ENCODE measurements at regions not wholly inside any gene's neighbourhood (a gene's known extent, or its start where the extent isn't known, plus 50 kb on each side); places are given as distances from the start of the nearest gene placed in this dataset.

DNA sequence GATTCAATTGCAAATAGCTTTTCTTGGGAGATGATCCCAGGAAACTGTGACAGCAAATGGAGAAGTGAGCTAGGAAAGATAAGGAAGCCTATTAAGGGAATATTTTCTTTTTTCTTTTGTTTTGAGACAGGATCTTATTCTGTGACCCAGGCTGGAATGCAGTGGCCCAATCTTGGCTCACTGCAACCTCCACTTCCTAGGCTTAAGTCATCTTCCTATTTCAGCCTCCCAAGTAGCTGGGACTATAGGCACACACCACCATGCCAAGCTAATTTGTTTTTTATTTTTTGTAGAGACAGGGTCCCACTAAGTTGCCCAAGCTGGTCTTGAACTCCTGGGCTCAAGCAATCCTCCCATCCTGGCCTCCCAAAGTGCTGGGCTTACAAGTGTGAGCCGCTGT lies 433.7 kb downstream of the RPS6KC1 start:
- Histone ChIP-seq H3K4me3 (no peak overlapping the region), H3K36me3 (no peaks in the 10 kb centered on the region), H3K27ac (replicated peaks in 1 of 4) (no peak overlapping the region), H3K4me1 (no peaks in the 10 kb centered on the region), H3K9me3 (peaks cover 0 to 4% (median 0%) of the 10 kb centered on the region in 4 donors), H3K27me3 (peaks cover 0 to 4% (median 0%) of the 10 kb centered on the region in 4 donors)
- intact Hi-C loops (cut with DNase I) = no loop called here
- peak; percentile 29 for DNase-seq (ENCODE audit: extremely low spot score)
- TF ChIP-seq EP300 (IDR thresholded peaks at IDR 0.05) = no peak
- no peak for TF ChIP-seq POLR2AphosphoS5 (IDR thresholded peaks at IDR 0.05)
- 86% methylated on average over 1 of the region's 1 CpG for WGBS

DNA sequence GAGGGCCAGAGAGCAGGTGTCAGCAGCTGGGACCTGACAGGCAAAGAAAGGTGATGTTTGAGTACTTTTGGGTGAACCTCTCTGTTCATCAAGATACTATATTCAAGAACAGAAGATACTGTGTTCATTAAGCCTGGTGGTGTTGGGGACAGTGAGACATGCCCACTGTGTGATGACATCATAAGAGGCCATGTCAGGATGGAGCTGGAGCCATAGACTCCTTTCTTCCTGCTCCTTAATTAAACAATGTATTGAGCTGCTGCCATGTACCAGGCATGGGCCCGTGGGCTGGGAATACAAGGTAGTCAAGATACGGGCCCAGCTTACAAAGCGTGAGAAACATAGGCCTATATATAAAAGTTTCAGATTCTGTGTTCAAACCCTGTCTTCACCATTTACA lies 435.4 kb downstream of the RPS6KC1 start:
- intact Hi-C loops (cut with DNase I) = no loop called here

DNA sequence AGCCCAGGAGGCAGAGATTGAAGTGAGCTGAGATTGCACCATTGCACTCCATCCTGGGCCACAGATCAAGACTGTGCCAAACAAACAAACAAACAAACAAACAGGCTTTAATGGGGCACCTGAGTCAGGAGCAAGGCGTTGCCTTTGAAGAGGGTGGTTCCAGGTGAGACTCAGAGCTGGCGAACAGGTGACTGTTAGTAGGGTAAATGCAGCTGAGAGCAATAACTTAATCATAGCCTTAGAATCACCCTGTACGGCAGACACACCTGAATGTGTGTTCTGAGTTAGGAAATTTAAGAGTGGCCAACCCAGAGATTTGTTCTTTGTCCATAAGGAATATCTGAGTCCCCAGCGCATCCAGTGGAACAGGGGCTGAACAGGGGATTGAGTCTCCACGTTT lies 440.4 kb downstream of the RPS6KC1 start:
- no peaks in the 10 kb centered on the region for H3K36me3 ChIP-seq
- no peaks in the 10 kb centered on the region for H3K27me3 ChIP-seq
- no peak overlapping the region for H3K27ac ChIP-seq (replicated peaks in 1 of 4)
- 74% methylated on average over 5 of the region's 5 CpGs for WGBS
- no peak for DNase-seq (ENCODE audit: extremely low spot score)
- H3K4me3 ChIP-seq = no peak overlapping the region
- H3K9me3 ChIP-seq = no peaks in the 10 kb centered on the region
- no peaks in the 10 kb centered on the region for H3K4me1 ChIP-seq
- intact Hi-C loops (cut with DNase I) = no loop called here
- TF ChIP-seq, protein P1, sequence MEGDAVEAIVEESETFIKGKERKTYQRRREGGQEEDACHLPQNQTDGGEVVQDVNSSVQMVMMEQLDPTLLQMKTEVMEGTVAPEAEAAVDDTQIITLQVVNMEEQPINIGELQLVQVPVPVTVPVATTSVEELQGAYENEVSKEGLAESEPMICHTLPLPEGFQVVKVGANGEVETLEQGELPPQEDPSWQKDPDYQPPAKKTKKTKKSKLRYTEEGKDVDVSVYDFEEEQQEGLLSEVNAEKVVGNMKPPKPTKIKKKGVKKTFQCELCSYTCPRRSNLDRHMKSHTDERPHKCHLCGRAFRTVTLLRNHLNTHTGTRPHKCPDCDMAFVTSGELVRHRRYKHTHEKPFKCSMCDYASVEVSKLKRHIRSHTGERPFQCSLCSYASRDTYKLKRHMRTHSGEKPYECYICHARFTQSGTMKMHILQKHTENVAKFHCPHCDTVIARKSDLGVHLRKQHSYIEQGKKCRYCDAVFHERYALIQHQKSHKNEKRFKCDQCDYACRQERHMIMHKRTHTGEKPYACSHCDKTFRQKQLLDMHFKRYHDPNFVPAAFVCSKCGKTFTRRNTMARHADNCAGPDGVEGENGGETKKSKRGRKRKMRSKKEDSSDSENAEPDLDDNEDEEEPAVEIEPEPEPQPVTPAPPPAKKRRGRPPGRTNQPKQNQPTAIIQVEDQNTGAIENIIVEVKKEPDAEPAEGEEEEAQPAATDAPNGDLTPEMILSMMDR (IDR thresholded peaks at IDR 0.05) = no peak
- TF ChIP-seq EP300 (IDR thresholded peaks at IDR 0.05) = no peak
- TF ChIP-seq POLR2A (IDR thresholded peaks at IDR 0.05; ENCODE audit: low read depth) = no peak
- no peak for TF ChIP-seq POLR2AphosphoS5 (IDR thresholded peaks at IDR 0.05)

More for the DNA sequence above, 435.4 kb downstream of the RPS6KC1 start:
- no peak overlapping the region for H3K4me3 ChIP-seq
- no peaks in the 10 kb centered on the region for H3K4me1 ChIP-seq
- WGBS = 96% methylated on average over 2 of the region's 3 CpGs
- DNase-seq (ENCODE audit: extremely low spot score) = peak; percentile 80
- no peaks in the 10 kb centered on the region for H3K36me3 ChIP-seq
- TF ChIP-seq, protein P1 (IDR thresholded peaks at IDR 0.05) = no peak
- TF ChIP-seq POLR2AphosphoS5 (IDR thresholded peaks at IDR 0.05) (no peak), POLR2A (IDR thresholded peaks at IDR 0.05; ENCODE audit: low read depth) (no peak), EP300 (IDR thresholded peaks at IDR 0.05) (no peak)
- H3K27ac ChIP-seq (replicated peaks in 1 of 4) = no peak overlapping the region
- peaks cover 0 to 4% (median 0%) of the 10 kb centered on the region in 4 donors for H3K27me3 ChIP-seq
- no peaks in the 10 kb centered on the region for H3K9me3 ChIP-seq

DNA sequence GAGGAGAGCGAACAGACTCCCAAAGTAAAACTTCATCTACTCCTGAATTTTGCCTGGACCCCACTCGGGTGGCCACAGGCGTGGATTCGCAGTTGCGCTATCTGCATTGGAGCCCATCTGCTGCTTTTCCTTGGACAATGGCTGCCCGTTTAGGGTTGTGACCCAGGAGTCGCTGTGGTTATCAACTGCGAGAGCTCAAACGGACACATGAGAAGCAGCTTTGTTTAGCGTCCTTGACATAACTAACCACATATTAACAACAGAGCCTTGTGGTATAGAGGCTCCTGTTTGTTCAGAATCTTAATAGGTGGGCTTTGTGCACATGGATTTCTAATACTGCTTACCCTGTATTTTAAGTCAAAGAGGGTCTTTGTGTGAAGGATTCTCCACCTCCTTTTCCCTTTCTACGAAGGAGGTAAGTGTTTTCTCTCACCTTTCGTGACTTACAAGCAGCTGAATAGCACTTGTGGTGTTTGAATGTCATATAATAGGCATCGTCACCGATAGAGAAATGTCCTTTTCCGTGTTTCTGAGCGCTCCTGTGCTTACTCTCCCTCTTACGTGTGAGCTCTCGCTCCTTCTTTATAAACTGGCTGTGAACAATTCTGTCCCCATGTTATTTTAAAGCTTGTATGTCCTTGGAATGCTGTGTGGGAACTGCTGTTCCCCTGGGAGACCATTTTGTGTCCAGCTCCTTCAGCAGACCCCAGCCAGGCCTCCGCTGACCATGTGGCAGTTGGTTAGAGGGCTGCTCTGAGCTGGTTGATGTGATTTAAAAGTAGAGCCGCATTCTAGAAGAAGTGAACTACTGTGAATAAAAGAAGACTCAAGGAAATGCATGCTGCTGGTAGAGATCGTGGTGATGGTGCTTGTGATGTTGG lies 441.4 kb downstream of the RPS6KC1 start:
- intact Hi-C loops (cut with DNase I) = no loop called here
- TF ChIP-seq POLR2AphosphoS5 (IDR thresholded peaks at IDR 0.05) (no peak), POLR2A (IDR thresholded peaks at IDR 0.05; ENCODE audit: low read depth) (no peak), EP300 (IDR thresholded peaks at IDR 0.05) (no peak)
- TF ChIP-seq, protein P1 (IDR thresholded peaks at IDR 0.05) = no peak
- Histone ChIP-seq H3K9me3 (no peaks in the 10 kb centered on the region), H3K4me3 (no peak overlapping the region), H3K27ac (replicated peaks in 1 of 4) (no peak overlapping the region), H3K27me3 (no peaks in the 10 kb centered on the region), H3K4me1 (no peaks in the 10 kb centered on the region), H3K36me3 (no peaks in the 10 kb centered on the region)
- DNase-seq (ENCODE audit: extremely low spot score) = peak; percentile 91
- WGBS = 87% methylated on average over 21 of the region's 21 CpGs

DNA sequence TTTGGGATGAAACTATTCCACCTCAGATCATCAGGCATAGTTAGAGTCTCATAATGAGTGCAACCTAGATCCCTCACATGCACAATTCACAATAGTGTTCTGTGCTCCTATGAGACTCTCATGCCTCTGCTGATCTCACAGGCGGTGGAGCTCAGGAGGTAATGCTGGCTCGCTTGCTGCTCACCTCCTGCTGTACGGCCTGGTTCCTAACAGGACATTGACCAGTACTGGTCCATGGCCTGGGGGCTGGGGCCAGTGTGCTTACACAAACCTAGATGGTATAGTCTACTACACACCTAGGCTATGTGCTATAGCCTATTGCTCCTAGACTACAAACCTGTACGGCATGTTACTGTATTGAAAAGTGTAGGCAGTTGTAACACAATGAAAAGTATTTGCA lies 448.4 kb downstream of the RPS6KC1 start:
- WGBS = 97% methylated on average over 4 of the region's 4 CpGs

More for the DNA sequence above, 448.4 kb downstream of the RPS6KC1 start:
- Histone ChIP-seq H3K4me1 (no peaks in the 10 kb centered on the region), H3K4me3 (no peak overlapping the region), H3K9me3 (peaks cover 0 to 12% (median 7%) of the 10 kb centered on the region in 4 donors), H3K27ac (replicated peaks in 1 of 4) (no peak overlapping the region), H3K36me3 (no peaks in the 10 kb centered on the region), H3K27me3 (no peaks in the 10 kb centered on the region)
- intact Hi-C loops (cut with DNase I) = no loop called here
- TF ChIP-seq, protein P1 (IDR thresholded peaks at IDR 0.05) = no peak
- TF ChIP-seq EP300 (IDR thresholded peaks at IDR 0.05) = no peak
- TF ChIP-seq POLR2AphosphoS5 (IDR thresholded peaks at IDR 0.05) = no peak
- TF ChIP-seq POLR2A (IDR thresholded peaks at IDR 0.05; ENCODE audit: low read depth) = no peak
- DNase-seq (ENCODE audit: extremely low spot score) = peak; percentile 57
